Suprapubic skin (tissue), 4 donors: ENCODE measurements at regions not wholly inside any gene's neighbourhood (a gene's known extent, or its start where the extent isn't known, plus 50 kb on each side); places are given as distances from the start of the nearest gene placed in this dataset.

ENCODE experiments used
- POLR2A ChIP-seq, 2 donors: fragments of 450-650 bp; IDR thresholded peaks; one replicate each; pipeline ENCODE4 v1.6.1; 2017; ENCODE audit warnings: antibody characterized with exemption in 2 of 2, mild to moderate bottlenecking in 2 of 2, moderate library complexity in 2 of 2
- POLR2AphosphoS5 ChIP-seq, 3 donors: sonication (generic); formaldehyde crosslinking; IDR thresholded peaks; one replicate each; pipeline ENCODE4 v1.6.1; 2017; ENCODE audit warnings: antibody characterized with exemption in 3 of 3

GRCh38 chrX:7307720-7308119, 159.8 kb upstream of the PUDP start:
- TF ChIP-seq POLR2AphosphoS5 (IDR thresholded peaks at IDR 0.05), result no peak
- no peak for TF ChIP-seq POLR2A (IDR thresholded peaks at IDR 0.05)
